Activated CD8-positive, alpha-beta memory T cell treated with anti-CD3 and anti-CD28 coated beads for 48 hours (primary cell): ENCODE measurements at regions not wholly inside any gene's neighbourhood (a gene's known extent, or its start where the extent isn't known, plus 50 kb on each side); places are given as distances from the start of the nearest gene placed in this dataset.

Experiments
- DNase-seq, 3 experiments: peaks; one replicate each; pipeline ENCODE4 v3.0.0-alpha.2; 2020; ENCODE audit warnings: low read depth in 2 of 3, low spot score in 2 of 3

DNA sequence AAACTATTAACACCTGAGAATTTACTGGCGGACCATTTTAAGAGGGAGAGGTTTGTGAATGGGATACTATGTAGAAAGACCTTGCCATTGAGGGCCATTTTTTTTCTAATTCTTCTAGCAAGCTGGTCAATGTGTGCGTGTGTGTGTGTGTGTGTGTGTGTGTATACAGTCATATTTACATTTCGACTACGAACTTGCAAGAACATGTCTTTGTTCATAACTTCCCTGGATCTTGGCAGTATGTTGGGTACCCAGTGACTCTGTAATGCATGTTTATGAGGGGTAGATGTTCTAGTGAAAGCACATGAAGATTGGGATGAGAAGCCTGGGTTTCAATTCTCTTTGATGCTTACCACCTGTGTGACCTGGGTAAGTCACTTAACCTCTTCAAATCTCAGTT, 133.6 kb downstream of the UBE2E3 start:
- no peak for DNase-seq

DNA sequence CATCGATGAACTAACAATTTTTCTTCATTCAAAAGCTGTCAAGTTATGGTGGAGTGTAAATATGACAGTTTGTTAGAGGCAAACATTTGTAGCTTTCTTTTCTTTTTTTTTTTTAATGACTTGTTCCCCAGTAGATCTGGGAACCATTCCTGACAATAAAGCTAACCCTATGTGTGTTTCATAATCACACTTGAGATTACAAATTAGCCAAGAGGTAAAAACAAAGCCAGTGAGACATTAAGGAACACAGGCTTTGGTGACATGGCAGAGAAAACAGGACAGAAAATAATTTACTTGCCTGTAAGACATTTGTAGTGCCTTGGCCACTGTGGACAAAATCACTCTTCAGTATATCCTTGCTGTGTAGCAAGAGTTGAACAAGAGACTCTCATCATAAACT, 135.9 kb downstream of the UBE2E3 start:
- no peak for DNase-seq

DNA sequence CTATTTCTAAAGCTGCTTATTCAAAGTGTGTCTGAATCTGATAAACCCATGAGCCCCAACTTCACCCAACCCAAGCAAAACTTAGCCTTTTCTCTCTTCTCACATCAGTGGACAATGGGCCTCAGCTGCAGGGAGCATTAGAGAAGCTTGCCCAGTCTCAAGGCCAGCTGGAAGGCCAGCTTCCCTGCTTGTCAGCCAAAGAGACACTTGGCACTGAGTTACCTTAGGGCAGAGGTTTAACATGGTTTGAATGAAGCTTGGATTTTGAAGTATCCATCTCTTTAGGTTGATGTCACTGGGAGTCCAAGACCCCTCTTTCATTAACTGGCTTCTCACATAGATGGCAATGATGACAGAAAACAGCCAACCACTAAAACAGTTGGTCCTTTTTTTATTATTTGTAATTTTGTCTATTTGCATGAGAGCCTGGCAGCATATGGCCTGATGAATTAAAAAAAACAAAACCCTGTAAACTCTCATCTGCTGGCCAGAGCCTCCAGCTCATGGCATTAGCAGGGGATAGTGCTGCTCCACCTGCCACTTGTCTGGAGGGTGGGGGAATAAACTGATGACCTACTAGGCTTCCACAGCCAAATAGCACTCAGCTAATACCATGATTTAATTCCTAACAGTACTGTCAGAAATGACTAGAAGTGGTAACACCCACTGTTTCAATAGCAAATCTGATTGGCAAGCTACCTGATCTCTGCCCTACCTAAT, 137.0 kb downstream of the UBE2E3 start:
- DNase-seq: no peak

DNA sequence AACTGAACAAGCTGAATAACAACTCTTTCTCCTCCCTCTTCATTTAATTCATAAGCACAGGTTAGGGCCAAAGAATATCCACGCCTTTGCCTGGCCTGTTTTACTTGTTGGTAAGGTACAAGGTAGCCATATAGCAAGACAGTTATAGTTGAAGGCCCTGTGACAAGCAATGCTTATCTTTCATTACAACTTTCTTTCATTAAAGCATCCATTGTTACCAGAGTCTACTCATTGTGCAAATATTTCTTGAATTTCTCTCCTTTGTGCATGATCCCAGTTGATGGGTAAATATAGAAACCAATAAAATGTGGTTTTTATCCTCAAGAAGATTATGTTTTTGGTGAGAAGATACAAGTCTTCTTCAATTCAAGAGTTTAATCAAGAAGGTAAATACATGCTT, 140.2 kb downstream of the UBE2E3 start:
- no peak for DNase-seq

DNA sequence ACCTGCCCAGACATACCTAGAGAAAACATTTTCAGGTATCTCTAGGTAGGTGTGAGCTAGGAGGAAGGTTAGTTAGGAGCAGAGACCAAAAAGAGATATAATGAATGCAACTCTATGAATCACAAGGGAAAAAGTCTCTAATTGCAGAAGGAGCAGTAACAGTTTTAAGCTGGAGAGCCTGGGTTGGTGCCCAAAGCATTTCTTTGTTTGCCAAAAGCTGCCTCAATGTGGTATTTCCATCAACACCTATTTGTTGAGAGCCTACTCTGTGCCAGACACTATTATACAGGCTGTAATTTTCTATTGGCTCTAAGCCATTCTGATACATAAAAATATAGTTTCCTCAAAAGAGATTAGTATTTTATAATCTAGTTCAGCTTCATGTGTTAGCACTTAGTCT, 141.6 kb downstream of the UBE2E3 start:
- DNase-seq: no peak

DNA sequence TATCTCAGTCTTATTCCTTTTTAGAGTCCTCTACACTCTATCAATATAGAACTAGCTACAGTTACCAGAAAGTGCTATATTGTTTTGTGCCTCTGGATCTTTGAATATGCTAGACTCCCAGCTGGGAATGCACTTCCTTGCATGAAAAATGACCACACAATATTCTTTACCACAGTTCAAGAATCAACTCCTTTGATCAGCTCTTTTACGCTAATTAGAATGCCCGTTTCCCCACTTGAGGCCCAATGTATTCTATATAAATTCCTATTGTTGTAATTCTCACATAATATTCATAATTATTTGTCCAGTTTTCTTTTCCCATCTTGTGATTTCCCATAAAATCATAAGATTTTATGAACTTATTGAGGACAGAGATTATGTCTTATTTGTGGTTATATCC, 142.2 kb downstream of the UBE2E3 start:
- DNase-seq: no peak

DNA sequence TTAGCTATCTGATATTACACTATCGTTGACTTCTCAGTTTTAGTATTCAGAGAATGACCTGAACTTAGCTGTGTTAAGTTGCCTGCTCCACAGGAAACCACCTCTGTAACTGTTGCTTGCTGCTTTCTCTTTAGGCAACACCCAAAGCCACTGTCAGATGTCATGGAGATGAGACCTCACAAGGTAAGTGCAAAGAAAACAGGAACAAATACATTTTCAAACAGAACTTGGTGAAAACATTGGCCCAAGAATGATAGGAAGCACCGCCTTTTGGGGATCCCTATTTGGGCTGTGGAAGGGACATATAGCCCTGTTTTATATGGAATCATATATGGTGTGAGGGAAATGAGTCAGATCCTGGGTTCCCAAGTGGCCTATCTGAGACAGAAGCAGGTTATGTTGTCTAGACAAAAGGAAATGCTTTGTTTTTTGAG, 143.4 kb downstream of the UBE2E3 start:
- peak in 1 of 3 experiments; percentile 18 for DNase-seq

DNA sequence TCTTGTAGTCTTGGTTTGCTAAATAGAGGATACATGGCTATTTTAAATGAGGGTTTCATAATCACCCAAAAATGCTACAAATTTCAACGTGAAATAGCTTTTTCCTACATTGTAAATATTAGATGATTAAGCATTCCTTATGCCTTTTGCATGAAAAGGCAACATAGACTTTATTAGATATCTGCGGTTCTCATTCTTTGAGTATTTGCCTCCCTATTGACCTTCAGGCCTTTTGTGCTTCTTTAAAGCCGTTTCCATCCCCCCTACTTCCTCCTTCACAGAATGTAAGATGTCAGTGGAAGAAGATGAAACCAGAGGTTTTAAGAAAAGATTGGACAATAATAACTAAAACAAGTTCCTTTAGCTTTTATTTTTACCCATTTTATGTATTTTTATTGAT, 144.1 kb downstream of the UBE2E3 start:
- no peak for DNase-seq

DNA sequence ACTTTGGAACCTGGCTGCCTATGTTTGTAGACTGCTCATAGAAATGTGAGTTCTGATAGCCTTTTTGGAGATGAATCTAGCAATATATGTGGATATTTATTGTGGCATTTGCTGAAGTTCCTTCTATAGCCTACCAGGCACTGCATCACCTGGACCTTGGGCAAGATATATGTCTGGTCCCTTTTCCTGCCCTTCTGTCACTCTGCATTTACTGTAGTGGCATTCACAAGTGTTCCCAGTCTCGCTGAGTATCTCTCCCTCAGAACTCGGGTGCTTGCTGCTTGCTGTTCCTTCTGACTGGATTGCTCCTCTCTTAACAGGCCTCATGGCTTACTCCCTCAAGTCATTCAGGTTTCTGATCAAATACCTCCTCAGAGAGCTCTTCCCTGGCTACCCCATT, 145.0 kb downstream of the UBE2E3 start:
- DNase-seq: no peak

DNA sequence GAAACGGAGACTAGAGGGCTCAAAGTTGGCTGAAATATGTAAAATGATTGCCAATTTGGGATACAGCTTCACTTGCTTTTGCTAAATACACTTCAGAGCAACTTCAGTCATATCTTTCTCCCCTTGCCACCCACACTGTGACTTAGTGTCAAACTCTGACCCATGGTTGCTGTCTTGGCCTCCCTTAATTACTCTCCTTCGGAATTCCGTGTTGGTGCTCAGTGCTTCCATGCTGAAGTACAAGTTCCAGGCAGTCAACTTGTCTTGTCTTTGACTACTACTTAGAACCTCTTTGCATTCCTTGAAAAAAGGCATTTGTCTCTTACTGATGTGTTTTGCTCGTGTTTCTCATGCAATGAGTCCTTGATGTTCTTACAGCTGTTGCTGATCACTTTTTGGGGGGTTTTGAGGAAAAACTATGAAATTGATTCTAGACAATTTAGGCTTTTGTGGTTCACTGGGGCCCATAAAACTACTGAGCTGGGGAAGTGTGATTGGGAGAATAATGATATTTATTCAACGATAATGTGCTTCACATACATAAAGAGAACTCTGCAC, 146.0 kb downstream of the UBE2E3 start:
- DNase-seq: no peak

DNA sequence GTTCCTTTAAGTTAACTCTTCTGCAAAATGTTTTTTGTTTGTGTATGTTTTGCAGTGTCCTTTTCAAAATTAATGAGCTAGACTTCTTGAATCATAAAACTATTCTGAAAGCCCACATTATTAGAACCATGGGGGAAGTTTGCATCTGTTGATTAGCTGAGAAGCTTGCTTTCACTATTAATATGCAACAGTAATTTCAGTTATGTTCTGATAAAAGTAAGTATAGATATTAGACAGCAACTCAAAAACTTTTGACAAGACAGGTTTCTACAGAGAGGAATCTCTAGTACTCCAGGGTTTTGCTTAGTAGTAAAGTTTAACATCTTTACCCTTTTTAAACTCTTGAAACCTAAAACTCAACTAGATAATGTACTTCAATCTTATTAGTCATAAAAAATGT, 147.8 kb downstream of the UBE2E3 start:
- DNase-seq: no peak

DNA sequence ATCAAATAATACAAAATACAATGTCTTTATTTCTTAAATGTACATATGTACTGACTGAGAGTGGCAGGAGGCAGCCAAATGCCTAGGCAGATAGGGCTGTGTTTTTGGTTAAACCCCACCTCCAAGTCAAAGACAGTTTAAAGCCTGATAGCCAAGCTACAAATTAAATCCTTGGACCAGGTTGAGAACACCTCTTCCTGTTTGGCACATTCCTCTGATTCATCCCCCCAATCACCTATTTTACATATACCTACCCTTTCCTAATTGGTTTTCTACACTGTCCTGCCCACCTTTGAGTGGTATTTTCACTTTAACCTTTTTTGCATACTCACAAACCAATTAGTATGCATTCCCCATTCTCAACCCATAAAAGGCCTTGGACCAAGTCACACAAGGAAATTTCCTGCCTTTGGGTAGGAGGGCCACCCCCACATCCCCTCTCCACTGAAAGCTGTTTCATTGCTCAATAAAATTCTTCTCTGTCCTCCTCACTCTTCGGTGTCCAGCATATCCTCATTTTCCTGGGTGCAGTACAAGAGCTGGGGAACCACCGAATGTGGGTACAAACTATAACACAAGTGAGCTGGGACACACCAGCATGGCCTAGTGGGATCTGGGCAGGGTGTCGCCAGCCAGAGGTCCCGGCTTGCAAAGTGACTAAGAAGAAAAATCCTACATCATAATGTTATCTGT, 149.1 kb downstream of the UBE2E3 start:
- DNase-seq: no peak

DNA sequence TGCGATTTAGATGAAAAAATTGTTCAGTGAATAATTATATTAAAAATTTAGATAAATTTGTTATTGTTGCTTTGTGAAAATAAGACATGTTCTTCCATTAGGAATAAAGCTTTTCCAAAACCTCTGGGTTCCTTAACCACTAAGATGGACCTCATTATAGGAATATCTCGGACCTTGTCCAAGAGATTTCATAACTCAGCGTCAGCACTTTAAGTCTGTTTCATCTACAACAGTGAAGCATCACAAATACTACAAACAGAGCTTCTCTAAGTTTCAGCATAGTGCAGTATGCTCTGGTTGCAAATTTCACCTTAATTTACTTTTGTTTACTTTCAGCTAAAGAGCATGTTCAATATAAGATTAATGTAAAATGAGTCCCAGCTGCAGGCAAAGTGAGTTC, 150.3 kb downstream of the UBE2E3 start:
- DNase-seq: no peak

DNA sequence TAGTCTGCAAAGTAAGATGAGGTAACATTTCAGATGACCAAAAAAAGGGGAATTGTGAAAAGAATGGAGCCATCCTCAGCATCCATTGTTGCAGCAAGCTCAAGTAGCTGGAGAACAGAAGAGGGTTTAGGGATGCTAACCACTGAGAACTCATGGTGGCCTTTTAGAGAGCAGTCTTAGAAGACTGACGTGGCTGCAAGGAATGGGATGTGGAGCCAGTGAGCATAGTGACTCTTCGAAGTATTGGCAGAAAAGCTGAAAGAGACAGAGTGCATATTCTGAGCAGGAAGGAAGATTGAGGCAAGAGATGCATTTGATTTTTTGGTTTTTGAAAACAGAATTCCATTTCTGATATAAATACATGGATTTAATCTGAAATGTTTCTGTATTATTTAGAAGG, 151.2 kb downstream of the UBE2E3 start:
- no peak for DNase-seq

DNA sequence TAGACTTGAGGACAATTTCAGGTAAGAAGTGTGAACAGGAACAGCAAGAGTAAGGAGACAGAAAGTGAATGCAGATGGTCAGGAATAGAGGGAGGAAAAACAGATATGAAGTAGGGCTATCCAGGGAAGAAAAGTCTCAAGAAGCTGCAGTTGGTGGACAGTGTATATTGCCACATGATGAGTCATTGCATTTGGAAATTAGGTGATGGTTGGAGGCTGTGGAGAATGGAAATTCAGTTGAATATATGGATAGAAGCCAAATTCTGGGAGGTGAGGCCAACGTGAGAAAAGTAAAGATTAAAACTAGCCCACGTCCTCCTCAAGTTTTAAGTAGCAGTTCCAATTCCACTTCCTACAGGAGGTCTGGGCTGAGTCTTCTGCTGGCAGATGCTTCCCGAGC, 158.4 kb downstream of the UBE2E3 start:
- no peak for DNase-seq

DNA sequence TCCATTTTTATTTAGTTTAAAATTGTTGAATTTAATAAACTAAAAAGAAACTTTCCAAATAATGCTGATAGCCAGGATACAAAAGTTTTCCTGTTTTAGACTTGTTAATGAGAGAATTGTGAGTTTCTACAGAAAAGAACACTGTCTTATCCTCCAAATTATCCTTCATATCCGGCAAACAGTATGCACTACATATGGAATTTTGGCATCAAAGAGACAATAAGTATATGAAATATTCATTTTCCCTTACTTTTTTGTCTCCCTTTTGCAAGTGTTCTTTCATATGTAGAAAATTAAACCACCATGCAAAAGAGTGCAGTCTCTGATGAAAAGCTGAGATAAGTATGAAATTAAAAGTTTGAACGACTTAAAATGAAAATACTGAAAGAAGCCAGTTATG, 159.4 kb downstream of the UBE2E3 start:
- DNase-seq: no peak

DNA sequence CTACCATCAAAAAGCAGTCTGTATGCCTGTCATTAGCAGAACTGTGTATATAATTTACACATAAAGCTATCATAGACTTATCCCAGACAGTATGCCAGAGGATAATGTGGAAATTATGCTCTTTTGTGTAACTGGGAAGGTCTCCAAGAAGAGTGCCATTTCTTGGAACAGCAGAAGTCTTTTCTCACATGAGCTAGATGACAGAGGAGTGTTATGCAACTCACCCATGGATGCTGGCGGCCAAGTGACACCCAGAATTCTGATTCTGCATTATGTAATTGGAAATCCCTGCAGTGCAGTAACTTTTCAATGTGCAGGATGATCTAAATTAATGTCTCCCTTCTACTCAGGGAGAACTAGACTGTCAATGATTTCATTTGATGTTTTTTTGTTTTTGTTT, 160.0 kb downstream of the UBE2E3 start:
- DNase-seq: no peak

DNA sequence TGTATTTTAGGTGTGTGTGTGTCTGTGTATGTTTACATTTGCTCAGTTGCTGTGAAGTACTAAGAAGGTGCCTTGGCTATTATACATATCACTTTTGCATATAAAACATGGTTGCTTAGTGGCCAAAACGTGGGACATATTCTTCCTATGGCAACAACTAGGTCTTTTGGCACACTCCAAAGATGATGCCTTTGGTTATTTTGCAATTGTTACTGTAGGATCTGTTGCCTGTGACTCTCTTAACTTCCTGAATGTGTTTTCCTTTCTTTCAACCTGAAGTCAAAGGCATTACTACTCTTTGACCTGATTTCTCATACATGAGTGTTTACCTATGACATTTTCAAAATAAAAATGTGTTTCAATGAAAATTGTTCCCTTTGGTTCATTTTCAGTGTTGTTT, 160.5 kb downstream of the UBE2E3 start:
- no peak for DNase-seq

DNA sequence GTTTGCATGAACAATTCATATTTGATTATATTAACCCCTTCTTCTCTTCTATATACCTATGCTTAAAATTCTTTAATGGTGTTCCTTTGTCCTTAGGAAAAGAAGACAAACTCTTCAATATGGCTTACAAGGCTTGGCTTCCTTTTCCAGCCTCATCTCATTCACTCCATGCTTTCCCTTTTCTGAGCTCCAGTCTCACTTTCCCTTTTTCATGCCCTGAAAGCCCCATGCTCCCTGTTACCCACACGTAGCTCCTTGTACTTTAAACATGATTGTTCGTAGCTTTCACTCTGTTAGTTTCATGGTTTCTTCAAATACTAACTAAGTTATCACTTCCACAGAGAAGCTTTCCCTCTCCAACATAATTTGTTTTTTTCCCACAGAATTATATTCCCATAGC, 161.3 kb downstream of the UBE2E3 start:
- no peak for DNase-seq

DNA sequence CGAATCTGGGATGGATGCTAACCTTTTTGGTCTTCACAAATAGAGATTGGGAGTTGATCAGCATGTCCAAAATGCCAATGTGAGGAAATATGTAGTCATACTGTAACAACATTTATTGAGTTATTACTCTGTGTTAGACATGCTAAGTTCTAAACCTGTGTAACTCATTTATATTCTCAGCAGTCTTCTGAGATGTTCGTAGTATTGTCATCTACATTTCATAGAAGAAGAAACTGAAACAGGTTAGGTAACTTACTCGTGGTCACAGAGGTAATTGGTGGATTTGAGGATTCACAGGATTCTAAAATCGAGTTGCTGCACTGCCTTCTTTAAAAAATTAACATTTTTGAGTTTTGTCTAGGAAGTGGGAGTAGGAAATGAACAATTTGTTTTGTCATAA, 162.1 kb downstream of the UBE2E3 start:
- no peak for DNase-seq

DNA sequence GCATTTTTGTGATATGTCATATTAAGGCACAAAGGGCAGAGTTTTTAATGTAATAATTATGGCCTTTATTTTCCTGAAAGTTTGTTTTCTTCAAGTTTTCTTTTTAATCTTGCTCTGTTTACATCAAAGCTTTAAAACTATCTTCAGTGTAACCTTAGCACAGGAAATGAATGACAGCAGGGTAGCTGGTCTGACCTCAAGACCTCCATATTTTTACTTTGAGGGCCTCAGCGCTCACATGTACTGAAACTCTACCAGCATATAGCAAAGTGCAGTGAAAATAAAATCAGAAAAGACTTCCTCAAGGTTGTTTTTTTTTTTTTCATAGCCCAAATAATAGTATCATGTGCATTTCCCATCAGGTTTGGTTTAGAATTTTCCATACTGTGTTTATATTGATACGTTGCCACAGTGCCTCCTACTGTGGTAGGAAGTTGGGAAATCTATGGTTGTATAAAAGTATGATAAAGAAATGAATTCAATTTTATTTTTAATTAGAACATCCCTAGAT, 163.4 kb downstream of the UBE2E3 start:
- DNase-seq: no peak

DNA sequence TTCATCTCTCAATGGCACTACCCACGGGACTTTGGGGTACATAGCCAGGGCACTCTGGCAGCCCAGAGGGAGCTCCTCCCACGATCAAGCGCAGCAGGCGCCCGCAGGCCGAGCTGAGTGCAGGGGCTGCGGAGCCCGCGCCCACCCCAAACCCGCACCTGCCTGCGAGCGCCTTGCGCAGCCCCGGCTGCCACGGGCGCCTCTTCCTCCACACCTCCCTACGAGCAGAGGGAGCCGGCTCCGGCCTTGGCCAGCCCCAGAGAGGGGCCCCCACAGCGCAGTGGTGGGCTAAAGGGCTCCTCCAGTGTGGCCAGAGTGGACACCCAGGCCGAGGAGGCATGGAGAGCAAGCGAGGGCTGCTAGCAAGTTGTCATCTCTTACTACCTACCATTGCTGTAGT, 165.2 kb downstream of the UBE2E3 start:
- no peak for DNase-seq

DNA sequence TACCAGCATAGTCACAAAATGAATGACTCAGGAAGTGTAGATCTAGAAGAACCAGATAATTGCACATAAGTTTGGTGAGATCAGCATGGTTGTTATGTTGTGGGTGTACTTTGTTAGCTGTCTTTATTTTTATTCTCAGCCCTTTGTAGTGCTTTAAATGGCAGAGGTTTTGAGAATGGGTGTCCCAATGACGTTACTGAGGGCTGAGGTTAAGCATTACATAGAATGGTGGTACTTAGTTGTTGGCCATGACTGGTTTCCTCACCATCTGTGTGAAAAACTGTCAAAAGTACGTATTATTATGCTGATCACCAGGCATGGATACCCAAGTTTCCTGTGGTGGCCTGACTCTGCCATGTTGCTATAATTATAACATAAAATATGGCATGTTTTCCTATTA, 165.8 kb downstream of the UBE2E3 start:
- DNase-seq: no peak
